ENCODE measurements at regions not wholly inside any gene's neighbourhood (a gene's known extent, or its start where the extent isn't known, plus 50 kb on each side); places are given as distances from the start of the nearest gene placed in this dataset.

DNA sequence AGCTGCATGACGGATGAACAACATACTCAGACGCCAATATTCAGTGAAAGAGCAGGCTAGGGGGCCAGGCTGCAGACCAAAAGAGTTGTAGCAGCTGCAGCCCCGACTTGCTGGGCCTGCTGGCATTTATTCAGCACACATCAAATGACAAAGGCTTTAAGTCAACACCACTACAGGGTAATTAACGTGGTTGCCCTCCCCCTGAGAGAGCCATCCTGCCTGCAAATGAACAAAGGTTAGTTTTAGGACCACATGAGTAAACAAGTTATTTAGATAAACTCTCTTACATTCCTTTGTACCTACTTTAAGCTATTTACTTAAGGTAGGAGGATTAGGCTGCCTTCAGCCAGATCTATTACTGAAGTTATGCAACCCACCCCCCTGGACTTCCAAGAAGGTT lies 1329.1 kb downstream of the PCDH18 start:
- Histone ChIP-seq H3K4me1 (ENCODE audit: insufficient read depth, low read length, severe bottlenecking) (no peaks in the 10 kb centered on the region), H3K27ac (ENCODE audit: low read depth, low read length, poor library complexity, severe bottlenecking) (no peak overlapping the region), H3K27me3 (ENCODE audit: insufficient read depth, low read length) (no peaks in the 10 kb centered on the region), H3K36me3 (ENCODE audit: insufficient read depth, low read length) (no peaks in the 10 kb centered on the region), H3K9me2 (ENCODE audit: low read depth, low read length) (no peaks in the 10 kb centered on the region), H3K4me3 (ENCODE audit: low read depth, low read length, poor library complexity, severe bottlenecking) (no peak overlapping the region), H3K9me3 (ENCODE audit: low read length) (no peaks in the 10 kb centered on the region), H4K20me1 (ENCODE audit: insufficient read depth, low read length) (no peaks in the 10 kb centered on the region), H3K9ac (ENCODE audit: low read length) (no peak overlapping the region), H3K79me2 (ENCODE audit: insufficient read depth, low read length) (no peaks in the 10 kb centered on the region), H3K4me2 (ENCODE audit: low read length) (no peak overlapping the region), H2AFZ (ENCODE audit: low read length) (no peak overlapping the region), H3F3A (ENCODE audit: insufficient read depth, low read length) (no peaks in the 10 kb centered on the region)
- TF ChIP-seq CTCF (IDR thresholded peaks at IDR 0.05; ENCODE audit: low read length) (no peak), EZH2 (IDR thresholded peaks at IDR 0.05; ENCODE audit: borderline replicate concordance, low read length) (no peak)

GRCh38 chr4:136198358-136198757 lies 1333.9 kb downstream of the PCDH18 start:
- no peak overlapping the region for H3K27ac ChIP-seq (ENCODE audit: low read depth, low read length, poor library complexity, severe bottlenecking)
- H2AFZ ChIP-seq (ENCODE audit: low read length) = no peak overlapping the region
- H3K9ac ChIP-seq (ENCODE audit: low read length) = no peak overlapping the region
- no peak overlapping the region for H3K4me2 ChIP-seq (ENCODE audit: low read length)
- H3K9me2 ChIP-seq (ENCODE audit: low read depth, low read length) = no peaks in the 10 kb centered on the region
- no peaks in the 10 kb centered on the region for H3F3A ChIP-seq (ENCODE audit: insufficient read depth, low read length)
- TF ChIP-seq EZH2 (IDR thresholded peaks at IDR 0.05; ENCODE audit: borderline replicate concordance, low read length) (no peak), CTCF (IDR thresholded peaks at IDR 0.05; ENCODE audit: low read length) (no peak)
- no peak overlapping the region for H3K4me3 ChIP-seq (ENCODE audit: low read depth, low read length, poor library complexity, severe bottlenecking)
- H3K79me2 ChIP-seq (ENCODE audit: insufficient read depth, low read length) = no peaks in the 10 kb centered on the region
- H3K9me3 ChIP-seq (ENCODE audit: low read length) = no peaks in the 10 kb centered on the region
- no peaks in the 10 kb centered on the region for H4K20me1 ChIP-seq (ENCODE audit: insufficient read depth, low read length)
- H3K36me3 ChIP-seq (ENCODE audit: insufficient read depth, low read length) = no peaks in the 10 kb centered on the region
- no peaks in the 10 kb centered on the region for H3K27me3 ChIP-seq (ENCODE audit: insufficient read depth, low read length)
- no peaks in the 10 kb centered on the region for H3K4me1 ChIP-seq (ENCODE audit: insufficient read depth, low read length, severe bottlenecking)

GRCh38 chr4:136194962-136195361 lies 1337.3 kb downstream of the PCDH18 start:
- H3F3A ChIP-seq (ENCODE audit: insufficient read depth, low read length) = no peaks in the 10 kb centered on the region
- H4K20me1 ChIP-seq (ENCODE audit: insufficient read depth, low read length) = no peaks in the 10 kb centered on the region
- H3K9ac ChIP-seq (ENCODE audit: low read length) = no peak overlapping the region
- H3K4me3 ChIP-seq (ENCODE audit: low read depth, low read length, poor library complexity, severe bottlenecking) = no peak overlapping the region
- H3K4me1 ChIP-seq (ENCODE audit: insufficient read depth, low read length, severe bottlenecking) = no peaks in the 10 kb centered on the region
- no peaks in the 10 kb centered on the region for H3K9me2 ChIP-seq (ENCODE audit: low read depth, low read length)
- H3K27ac ChIP-seq (ENCODE audit: low read depth, low read length, poor library complexity, severe bottlenecking) = no peak overlapping the region
- no peak overlapping the region for H3K4me2 ChIP-seq (ENCODE audit: low read length)
- H3K27me3 ChIP-seq (ENCODE audit: insufficient read depth, low read length) = no peaks in the 10 kb centered on the region
- H3K9me3 ChIP-seq (ENCODE audit: low read length) = no peaks in the 10 kb centered on the region
- no peaks in the 10 kb centered on the region for H3K79me2 ChIP-seq (ENCODE audit: insufficient read depth, low read length)
- H3K36me3 ChIP-seq (ENCODE audit: insufficient read depth, low read length) = no peaks in the 10 kb centered on the region
- no peak for TF ChIP-seq EZH2 (IDR thresholded peaks at IDR 0.05; ENCODE audit: borderline replicate concordance, low read length)
- TF ChIP-seq CTCF (IDR thresholded peaks at IDR 0.05; ENCODE audit: low read length) = no peak
- no peak overlapping the region for H2AFZ ChIP-seq (ENCODE audit: low read length)

Data from OCI-LY1 (cell line).